CD1c-positive myeloid dendritic cell (primary cell): ENCODE measurements at regions not wholly inside any gene's neighbourhood (a gene's known extent, or its start where the extent isn't known, plus 50 kb on each side); places are given as distances from the start of the nearest gene placed in this dataset.
"Not testable (repeated sequence)": the region's sequence is repeated elsewhere in the genome, so short reads cannot be mapped to it uniquely, and the experiment has no call there.

ENCODE experiments used
- DNase-seq: peaks from one replicate; pipeline ENCODE4 v3.0.0-alpha.2; 2016; ENCODE audit errors: extremely low spot score

DNA sequence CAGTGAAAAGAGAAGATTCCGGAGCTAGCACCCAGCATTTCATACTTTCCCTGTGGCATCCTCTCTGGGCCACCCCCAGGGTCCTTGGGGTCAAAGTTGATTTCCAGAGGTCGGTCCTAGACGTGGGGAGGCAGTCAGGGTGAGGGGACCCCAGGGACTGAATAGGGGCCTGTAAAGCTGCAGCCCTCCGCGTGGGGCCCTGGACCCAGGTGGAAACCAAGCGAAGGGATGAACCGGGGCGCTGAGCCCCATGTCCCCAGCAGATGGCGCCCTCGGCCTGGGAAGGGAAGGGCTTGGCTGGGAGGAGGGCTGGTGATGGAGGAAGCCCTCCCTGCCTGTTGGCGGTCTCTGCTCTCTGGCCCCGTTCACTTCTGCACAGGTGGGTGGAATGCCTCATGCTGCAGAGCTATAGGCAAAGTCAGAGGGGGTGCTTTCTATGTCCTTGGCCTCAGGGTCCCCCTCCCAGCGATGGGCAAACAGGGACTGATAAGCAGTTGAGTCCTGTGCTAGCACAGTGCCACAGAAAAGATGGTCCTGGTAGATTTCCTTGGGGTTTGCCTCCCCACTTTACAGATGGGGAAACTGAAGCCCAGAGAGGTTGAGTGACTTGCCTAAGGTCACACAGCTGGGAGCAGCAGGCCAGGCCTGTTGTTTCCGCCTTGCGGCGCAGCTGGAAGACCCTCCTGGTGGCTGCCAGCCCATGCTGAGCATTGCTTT is 163.4 kb upstream of the CIBAR2 start:
- DNase-seq = peak; percentile 78

DNA sequence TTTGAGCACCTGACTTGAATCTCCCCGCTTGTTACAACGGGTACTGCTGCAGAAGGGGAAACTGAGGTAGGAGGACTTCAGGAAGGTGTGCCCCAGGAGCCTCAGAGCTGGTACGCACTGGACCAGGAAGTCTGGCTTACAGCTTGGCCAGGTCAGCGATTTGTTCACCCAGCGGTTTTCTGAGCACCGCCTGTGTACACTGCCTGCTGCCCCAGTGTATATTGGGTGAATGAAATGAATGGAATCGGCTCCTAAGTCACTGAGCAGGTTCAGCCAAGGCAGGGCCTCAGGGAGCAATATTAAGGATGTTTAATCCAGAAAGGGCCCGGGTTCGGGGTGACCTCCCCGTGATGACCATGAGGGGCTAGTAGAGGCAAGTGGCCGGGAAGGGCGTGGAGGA is 164.0 kb upstream of the CIBAR2 start:
- DNase-seq = no peak

DNA sequence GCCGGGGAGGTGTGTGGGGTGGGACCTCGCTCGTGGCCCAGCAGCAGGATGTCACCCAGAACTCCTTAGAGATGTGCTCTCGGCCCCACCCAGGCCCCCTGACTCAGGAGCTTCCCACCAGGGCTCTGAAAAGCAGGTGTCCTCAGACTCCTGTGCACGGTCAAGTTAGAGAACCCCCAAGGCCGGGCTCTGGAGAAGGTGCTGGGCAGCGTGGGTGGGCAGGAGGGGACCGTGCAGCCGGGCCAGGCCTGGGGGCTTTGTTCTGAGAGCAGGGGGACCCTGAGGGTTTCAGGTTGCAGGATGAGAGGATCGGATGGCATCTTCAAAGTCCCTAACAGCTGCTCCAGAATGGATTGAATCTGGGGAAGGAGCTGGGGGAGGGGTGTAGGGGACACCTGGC is 164.4 kb upstream of the CIBAR2 start:
- DNase-seq = no peak

GRCh38 chr16:85278839-85279238 is 166.6 kb upstream of the CIBAR2 start:
- DNase-seq = no peak

GRCh38 chr16:85279402-85279801 is 167.1 kb upstream of the CIBAR2 start:
- DNase-seq = no peak

DNA sequence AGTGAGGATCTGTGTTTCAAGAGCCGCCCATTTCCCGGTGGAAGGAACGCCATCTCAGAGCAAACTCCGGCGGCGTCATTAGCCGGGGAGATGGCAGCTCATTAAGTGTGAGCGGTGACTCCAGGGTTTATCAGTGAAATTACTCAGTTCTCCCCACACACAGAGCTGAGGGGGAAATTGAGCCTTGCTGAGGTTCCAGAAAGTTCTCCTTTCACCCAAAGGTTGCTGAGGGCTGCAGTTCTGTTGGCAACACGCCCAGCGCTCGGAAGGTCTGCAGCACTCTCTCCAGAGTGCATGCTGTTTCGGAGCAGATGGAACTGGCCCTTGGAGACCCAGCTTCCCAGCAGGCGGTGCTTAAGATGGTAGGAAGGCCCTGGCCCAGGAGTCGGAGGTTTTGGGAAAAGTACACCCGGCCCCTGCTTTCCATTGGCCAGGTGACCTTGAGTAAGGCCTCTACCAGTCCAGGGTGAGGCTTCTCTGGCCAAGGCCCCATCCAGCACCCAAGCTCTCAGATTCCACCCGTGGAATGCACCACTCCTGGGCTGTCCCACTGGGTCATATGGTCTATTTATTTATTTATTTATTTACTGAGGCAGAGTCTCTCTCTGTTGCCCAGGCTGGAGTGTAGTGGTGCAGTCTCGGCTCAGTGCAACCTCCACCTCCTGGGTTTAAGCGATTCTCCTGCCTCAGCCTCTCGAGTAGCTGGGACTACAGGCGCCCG is 167.7 kb upstream of the CIBAR2 start:
- peak; percentile 34 for DNase-seq

DNA sequence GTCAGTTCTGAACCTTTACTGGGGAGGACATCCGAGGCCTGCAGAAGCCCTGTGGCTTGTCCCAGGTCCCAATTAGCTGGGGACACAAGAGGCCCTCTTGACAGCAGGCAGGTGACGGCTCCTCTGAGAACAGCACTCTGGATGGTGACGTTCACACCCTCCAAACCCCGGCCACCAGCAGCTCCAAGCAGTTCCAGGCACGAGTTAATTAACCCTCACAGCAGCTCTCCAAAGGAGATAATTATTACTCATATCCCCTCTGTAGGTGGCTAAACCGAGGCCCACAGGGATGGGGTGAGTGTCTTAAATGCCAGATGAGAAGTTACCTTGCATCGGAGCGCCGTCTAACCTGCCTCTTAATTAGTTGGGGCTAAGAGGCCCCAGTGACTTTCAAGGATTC is 168.9 kb upstream of the CIBAR2 start:
- no peak for DNase-seq

- no peak for DNase-seq
These were observed 170.6 kb upstream of the CIBAR2 start for GRCh38 chr16:85282842-85283241.

GRCh38 chr16:85283305-85284050 is 171.2 kb upstream of the CIBAR2 start:
- no peak for DNase-seq

GRCh38 chr16:85284141-85284817 is 172.0 kb upstream of the CIBAR2 start:
- DNase-seq = no peak

DNA sequence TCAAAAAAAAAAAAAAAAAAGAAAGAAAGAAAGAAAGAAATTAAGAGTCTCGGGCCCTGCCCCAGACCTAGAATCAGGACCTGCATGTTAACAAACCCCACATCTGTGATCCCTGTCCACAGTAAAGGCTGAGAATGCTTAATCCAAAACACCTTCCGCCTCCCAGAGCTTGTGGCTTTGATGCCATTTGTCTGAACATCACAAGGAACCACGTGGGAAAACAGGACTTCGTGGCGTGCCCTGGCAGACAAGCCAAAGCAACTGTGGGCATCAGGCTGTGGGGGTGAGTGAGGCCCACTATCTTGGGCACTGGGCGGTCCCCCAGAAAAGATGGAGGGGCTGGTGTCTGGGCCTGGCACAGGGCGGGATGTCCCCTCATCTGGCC is 173.4 kb upstream of the CIBAR2 start:
- no peak for DNase-seq

DNA sequence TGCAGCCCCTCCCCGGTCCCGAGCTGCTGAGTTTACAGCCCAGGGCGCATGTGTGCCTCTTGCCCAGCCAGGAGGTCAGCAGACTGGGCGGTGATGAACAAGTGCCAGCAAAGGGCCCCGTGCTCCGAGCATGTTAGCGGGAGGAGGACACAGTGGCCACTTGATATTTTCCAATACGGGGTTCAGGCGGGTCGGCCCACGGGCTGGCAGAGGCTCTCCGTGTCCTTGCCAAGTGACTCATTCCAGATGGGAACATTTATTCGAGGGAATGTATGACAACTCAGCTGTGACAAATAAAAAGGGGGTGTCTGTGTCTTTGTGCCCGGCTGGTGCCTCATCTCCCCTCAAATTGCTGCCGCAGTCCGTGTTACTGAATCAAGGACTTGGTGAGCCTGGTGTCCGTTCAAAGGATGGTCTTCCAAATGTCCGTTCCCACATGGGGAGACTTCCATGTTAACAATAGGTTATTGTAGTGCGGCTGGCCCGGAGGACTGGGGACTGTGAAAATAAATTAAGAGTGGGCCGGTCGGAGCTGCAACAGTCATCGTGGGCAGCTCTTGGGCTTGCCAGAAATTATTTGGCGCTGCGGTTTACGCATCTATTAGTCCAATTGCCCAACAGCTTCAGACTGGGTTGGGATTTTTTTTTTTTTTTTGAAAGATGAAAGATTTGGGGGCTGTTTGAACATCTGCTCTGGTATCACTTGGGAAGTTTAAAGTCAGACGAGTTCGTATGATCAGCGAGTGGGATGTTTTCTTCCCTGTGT is 174.0 kb upstream of the CIBAR2 start:
- no peak for DNase-seq

GRCh38 chr16:85286951-85287814 is 174.9 kb upstream of the CIBAR2 start:
- DNase-seq = no peak

GRCh38 chr16:85287815-85288109 is 175.5 kb upstream of the CIBAR2 start:
- not testable (repeated sequence) for DNase-seq

GRCh38 chr16:85288341-85288868 is 176.1 kb upstream of the CIBAR2 start:
- no peak for DNase-seq

DNA sequence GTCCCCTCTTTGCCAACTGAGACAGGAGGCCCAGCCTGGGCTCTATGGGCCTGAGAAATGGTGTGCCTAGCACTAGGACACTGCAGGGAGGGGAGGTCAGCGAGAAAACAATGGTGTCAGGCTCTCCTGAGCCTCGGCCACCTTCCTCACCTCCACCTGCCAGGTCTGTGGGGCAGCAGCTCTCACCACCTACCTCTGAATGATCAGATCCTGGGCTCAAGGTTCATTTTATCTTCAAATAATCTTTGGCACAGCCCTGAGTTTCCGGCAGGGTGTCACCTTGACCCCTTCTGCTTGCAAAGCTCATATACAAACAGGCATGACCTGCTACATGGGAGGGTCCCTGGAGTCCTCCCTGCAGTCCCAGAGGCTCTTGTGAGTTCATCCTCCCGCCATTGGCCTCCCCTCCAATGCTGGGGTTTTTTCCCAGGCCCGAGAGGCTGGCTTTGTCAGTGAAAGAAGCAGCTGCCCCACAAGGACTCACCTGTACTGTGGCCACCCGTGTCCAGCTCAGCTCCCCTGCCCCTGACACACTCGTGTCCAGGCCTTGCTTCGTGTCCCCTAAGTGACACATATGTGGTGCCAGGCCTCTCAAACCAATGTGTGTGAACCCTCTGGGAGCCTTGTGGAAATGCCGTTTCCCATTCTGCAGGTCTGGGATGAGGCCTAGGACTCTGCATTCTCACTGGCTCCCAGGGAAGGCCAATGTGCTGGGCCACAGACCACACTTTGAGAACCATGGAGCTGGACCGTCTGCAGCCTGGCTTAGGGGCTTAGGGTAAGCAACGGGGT is 176.8 kb upstream of the CIBAR2 start:
- DNase-seq = no peak

DNA sequence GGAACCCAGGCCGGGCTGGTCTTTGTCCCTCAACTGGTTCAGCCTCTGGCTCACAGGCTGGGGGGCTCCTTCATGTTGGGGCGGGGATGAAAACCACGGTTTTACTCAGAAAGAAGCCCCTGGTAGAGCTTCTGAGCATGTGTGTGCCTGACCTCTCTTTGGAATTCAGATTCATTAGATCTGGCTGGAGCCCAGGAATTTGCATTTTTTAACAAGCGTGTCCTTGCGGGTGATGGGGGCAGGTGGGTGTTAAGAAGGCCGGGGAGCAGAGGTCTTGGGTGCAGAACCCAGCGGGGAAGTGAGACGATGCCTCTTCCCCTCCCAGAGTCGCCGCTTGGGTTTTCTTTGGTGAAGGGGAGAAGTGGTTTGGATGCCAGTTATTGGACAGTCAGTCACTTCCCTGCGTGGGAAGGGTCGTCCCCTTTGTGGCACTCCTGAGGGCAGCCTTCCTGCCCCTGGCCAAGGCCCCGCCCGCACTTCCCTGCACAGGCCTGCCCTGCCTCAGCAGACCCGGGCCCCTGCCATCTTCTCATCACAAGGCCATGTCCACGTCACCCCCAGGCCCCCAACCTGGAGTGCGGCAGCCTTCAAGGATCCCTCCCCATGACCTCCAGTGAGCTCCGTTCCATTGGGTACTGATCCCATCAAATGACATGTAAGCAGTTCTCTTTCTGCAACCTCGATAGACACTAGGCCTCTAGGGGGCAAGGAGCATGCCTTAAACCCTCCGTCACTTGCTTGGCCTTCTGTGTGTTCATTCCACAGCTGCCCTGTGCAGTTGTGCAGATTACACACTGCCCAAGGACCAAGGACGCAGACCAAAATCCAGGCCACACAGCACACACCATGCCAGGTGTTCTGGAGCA is 177.7 kb upstream of the CIBAR2 start:
- DNase-seq = peak; percentile 80

DNA sequence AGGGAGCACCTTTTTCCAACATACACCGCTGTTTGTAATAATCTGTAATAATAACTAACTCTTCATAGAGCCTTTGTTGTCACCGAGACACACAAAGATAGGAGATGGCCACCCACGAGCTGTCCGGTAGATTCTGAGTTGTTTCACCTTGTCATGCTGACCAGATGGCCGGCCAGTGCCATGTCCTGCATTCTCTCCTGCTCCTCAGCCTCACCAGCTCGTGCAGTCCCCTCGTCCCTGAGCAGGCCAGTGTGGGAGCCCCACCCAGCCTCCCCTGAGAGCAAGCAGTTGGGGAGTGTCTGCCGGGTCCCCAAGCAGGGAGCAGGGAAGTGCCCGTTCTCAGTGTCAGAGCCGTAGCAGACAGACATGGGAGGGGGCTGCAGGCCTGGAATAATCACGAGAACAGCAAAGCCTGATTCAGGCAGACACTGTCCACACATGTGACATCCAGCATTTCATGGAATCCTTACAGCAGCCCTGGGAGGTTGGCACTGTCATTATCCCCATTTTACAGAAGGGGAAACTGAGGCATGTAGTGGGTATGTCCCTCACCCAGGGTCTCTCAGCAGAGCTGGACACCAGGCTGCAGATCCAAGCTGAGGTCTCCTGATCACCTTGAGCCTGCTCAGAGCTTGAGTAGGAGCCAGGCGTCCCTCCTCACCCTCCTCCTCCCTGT is 178.5 kb upstream of the CIBAR2 start:
- no peak for DNase-seq
